Hepatocyte (in vitro differentiated cells): ENCODE measurements at regions not wholly inside any gene's neighbourhood (a gene's known extent, or its start where the extent isn't known, plus 50 kb on each side); places are given as distances from the start of the nearest gene placed in this dataset.

ENCODE experiments used
- DNase-seq: peaks from one replicate; pipeline ENCODE4 v3.0.0-alpha.2; 2016; ENCODE audit warnings: low spot score
- H2AFZ ChIP-seq: fragments of 200-600 bp; sonication (generic); 2 replicates; pipeline ENCODE4 v1.6.0; 2016; ENCODE audit warnings: antibody characterized with exemption, mild to moderate bottlenecking
- H3K27ac ChIP-seq: fragments of 200-600 bp; sonication (generic); 2 replicates; pipeline ENCODE4 v1.5.1; 2016; ENCODE audit warnings: mild to moderate bottlenecking
- H3K27me3 ChIP-seq: fragments of 200-600 bp; sonication (generic); 2 replicates; pipeline ENCODE4 v1.6.1; 2016
- H3K36me3 ChIP-seq: fragments of 200-600 bp; sonication (generic); replicated peaks from 2 replicates; pipeline ENCODE4 v1.5.1; 2016; ENCODE audit warnings: low read depth; ENCODE audit not compliant: insufficient read depth
- H3K4me1 ChIP-seq: fragments of 200-600 bp; sonication (generic); 2 replicates; pipeline ENCODE4 v1.5.1; 2016; ENCODE audit warnings: mild to moderate bottlenecking, moderate library complexity; ENCODE audit not compliant: insufficient read depth
- H3K4me2 ChIP-seq: fragments of 200-600 bp; sonication (generic); 2 replicates; pipeline ENCODE4 v1.6.0; 2016
- H3K4me3 ChIP-seq: fragments of 200-600 bp; sonication (generic); 2 replicates; pipeline ENCODE4 v1.5.1; 2016; ENCODE audit warnings: mild to moderate bottlenecking
- H3K79me2 ChIP-seq: fragments of 200-600 bp; sonication (generic); 2 replicates; pipeline ENCODE4 v1.6.0; 2017; ENCODE audit warnings: mild to moderate bottlenecking
- H3K9me2 ChIP-seq: fragments of 200-600 bp; sonication (generic); replicated peaks from 2 replicates; pipeline ENCODE4 v1.6.0; 2017; ENCODE audit warnings: mild to moderate bottlenecking; ENCODE audit not compliant: insufficient read depth
- H3K9me3 ChIP-seq: fragments of 200-600 bp; sonication (generic); 2 replicates; pipeline ENCODE4 v1.5.1; 2016; ENCODE audit warnings: low read depth, mild to moderate bottlenecking
- H4K20me1 ChIP-seq: fragments of 200-600 bp; sonication (generic); 2 replicates; pipeline ENCODE4 v1.6.0; 2016; ENCODE audit warnings: mild to moderate bottlenecking; ENCODE audit not compliant: insufficient read depth, poor library complexity, severe bottlenecking
- EZH2 ChIP-seq: fragments of 200-600 bp; sonication (generic); IDR thresholded peaks from 2 replicates; pipeline ENCODE4 v1.6.1; 2016; ENCODE audit warnings: antibody characterized with exemption, mild to moderate bottlenecking, borderline replicate concordance
- EZH2phosphoT487 ChIP-seq: fragments of 200-600 bp; sonication (generic); IDR thresholded peaks from one replicate; pipeline ENCODE4 v1.6.1; 2018; ENCODE audit warnings: antibody characterized with exemption, mild to moderate bottlenecking, low read depth, moderate library complexity; ENCODE audit not compliant: unreplicated experiment, severe bottlenecking
- WGBS: methylation state at CpG from one replicate; pipeline ENCODE4 v1.1.6; 2016; ENCODE audit warnings: low lambda C conversion rate; ENCODE audit errors: missing lambda C conversion rate; 5-methylcytosine and 5-hydroxymethylcytosine counted together
- TF ChIP-seq, protein P1 (sequence below): fragments of 200-600 bp; sonication (generic); IDR thresholded peaks from 2 replicates; pipeline ENCODE4 v1.5.1; 2016; ENCODE audit warnings: antibody characterized with exemption, mild to moderate bottlenecking; ENCODE audit not compliant: poor library complexity

DNA sequence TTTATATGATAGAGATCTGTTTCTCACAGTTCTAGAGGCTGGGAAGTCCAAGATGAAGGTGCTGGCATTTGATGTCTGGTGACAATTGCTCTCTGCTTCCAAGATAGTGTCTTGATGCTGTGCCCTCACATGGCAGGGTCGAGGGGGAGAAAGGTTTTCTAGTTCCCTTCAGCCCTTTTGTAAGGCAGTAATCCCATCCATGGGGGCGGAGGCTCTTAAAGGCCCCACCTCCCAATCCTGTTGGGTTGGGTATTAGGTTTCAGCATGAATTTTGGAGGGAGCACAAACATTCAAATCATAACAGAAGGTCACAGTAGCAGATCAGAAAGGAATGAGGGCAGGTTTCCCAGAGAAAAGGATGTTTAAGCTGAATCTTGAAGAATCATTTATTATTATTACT, 601.7 kb upstream of the ZNF717 start:
- no peaks in the 10 kb centered on the region for H3K27me3 ChIP-seq
- H3K27ac ChIP-seq, result no peak overlapping the region
- H3K9me3 ChIP-seq, result no peaks in the 10 kb centered on the region
- no peaks in the 10 kb centered on the region for H3K4me1 ChIP-seq
- TF ChIP-seq EZH2phosphoT487 (no peak), EZH2 (no peak)
- TF ChIP-seq, protein P1, sequence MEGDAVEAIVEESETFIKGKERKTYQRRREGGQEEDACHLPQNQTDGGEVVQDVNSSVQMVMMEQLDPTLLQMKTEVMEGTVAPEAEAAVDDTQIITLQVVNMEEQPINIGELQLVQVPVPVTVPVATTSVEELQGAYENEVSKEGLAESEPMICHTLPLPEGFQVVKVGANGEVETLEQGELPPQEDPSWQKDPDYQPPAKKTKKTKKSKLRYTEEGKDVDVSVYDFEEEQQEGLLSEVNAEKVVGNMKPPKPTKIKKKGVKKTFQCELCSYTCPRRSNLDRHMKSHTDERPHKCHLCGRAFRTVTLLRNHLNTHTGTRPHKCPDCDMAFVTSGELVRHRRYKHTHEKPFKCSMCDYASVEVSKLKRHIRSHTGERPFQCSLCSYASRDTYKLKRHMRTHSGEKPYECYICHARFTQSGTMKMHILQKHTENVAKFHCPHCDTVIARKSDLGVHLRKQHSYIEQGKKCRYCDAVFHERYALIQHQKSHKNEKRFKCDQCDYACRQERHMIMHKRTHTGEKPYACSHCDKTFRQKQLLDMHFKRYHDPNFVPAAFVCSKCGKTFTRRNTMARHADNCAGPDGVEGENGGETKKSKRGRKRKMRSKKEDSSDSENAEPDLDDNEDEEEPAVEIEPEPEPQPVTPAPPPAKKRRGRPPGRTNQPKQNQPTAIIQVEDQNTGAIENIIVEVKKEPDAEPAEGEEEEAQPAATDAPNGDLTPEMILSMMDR, result no peak
- H3K4me3 ChIP-seq, result no peak overlapping the region
- no peaks in the 10 kb centered on the region for H4K20me1 ChIP-seq
- no peak overlapping the region for H3K4me2 ChIP-seq
- 84% methylated on average over 2 of the region's 2 CpGs for WGBS
- H3K9me2 ChIP-seq, result no peaks in the 10 kb centered on the region
- no peak overlapping the region for H2AFZ ChIP-seq
- no peak for DNase-seq
- H3K79me2 ChIP-seq, result no peaks in the 10 kb centered on the region
- no peaks in the 10 kb centered on the region for H3K36me3 ChIP-seq

DNA sequence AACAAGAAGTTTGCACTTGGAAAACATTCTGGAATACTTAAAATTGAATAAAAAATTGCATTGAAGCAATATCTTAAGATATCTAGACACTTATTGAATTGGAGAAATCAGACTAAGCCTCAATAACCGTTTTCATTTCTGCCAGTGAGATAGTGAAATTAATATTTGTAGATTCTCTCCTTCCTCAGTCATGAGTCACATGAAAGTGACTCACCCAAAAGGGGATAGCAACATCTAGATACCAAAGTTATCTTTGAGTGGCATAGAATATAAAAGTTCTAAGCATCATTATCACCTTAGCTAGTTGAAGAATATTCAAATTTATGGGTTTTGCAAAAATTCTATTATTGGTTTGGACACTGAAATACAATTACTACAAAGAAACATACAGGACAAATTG, 614.8 kb upstream of the ZNF717 start:
- Histone ChIP-seq H3K4me3 (no peak overlapping the region), H4K20me1 (no peaks in the 10 kb centered on the region), H3K79me2 (no peaks in the 10 kb centered on the region), H3K27me3 (no peaks in the 10 kb centered on the region), H3K27ac (no peak overlapping the region), H3K9me2 (no peaks in the 10 kb centered on the region), H2AFZ (no peak overlapping the region), H3K9me3 (no peaks in the 10 kb centered on the region), H3K36me3 (no peaks in the 10 kb centered on the region), H3K4me1 (no peaks in the 10 kb centered on the region), H3K4me2 (no peak overlapping the region)
- TF ChIP-seq EZH2 (no peak), EZH2phosphoT487 (no peak)
- TF ChIP-seq, protein P1, result no peak
- no peak for DNase-seq
- 62% methylated on average over 1 of the region's 1 CpG for WGBS

DNA sequence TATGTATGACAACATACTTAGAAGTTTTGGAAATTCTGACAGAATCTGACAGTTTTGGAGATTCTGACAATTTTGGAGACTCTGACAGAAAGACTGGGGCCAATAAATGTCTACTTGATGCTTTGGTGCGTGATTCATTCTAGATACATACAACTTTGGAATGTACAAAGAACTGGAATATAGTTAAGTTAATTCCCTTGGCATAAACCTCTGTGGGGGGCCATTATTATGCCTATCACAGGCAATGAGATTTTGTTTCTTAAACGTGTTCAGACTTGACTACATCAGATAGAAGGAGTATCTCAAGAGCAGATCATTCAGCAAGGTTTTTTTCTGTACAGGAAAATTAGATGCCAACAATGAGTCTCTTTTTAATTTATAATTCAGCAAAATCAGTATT, 617.6 kb upstream of the ZNF717 start:
- H3K79me2 ChIP-seq, result no peaks in the 10 kb centered on the region
- DNase-seq, result no peak
- no peaks in the 10 kb centered on the region for H4K20me1 ChIP-seq
- no peak overlapping the region for H3K27ac ChIP-seq
- H3K9me3 ChIP-seq, result no peaks in the 10 kb centered on the region
- TF ChIP-seq EZH2phosphoT487, result no peak
- no peaks in the 10 kb centered on the region for H3K27me3 ChIP-seq
- no peak overlapping the region for H2AFZ ChIP-seq
- no peaks in the 10 kb centered on the region for H3K9me2 ChIP-seq
- H3K4me1 ChIP-seq, result no peaks in the 10 kb centered on the region
- H3K36me3 ChIP-seq, result no peaks in the 10 kb centered on the region
- WGBS, result 60% methylated on average over 2 of the region's 2 CpGs
- no peak overlapping the region for H3K4me2 ChIP-seq
- no peak overlapping the region for H3K4me3 ChIP-seq

DNA sequence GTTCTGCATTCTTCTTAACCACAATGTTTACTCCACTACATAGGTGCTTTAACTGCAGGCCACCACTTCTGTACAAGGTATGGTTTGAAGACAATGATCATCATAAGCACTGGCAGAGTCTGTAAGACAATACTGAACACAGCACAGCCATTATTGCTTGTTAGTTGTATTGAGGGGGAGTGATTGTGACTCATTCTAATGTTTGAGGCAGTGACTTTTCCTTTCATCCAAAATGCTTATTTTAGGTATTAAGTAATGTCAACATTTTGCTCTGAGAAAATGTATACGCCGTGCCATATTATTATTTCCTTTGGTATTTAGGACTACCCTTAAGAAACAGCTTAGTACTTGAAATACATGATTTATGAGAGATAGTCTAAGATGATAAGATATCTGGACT, 618.2 kb upstream of the ZNF717 start:
- no peaks in the 10 kb centered on the region for H3K9me2 ChIP-seq
- H3K4me3 ChIP-seq, result no peak overlapping the region
- H3K4me2 ChIP-seq, result no peak overlapping the region
- no peaks in the 10 kb centered on the region for H4K20me1 ChIP-seq
- no peak overlapping the region for H3K27ac ChIP-seq
- no peaks in the 10 kb centered on the region for H3K9me3 ChIP-seq
- no peaks in the 10 kb centered on the region for H3K36me3 ChIP-seq
- TF ChIP-seq EZH2 (no peak), EZH2phosphoT487 (no peak)
- TF ChIP-seq, protein P1, result no peak
- no peak overlapping the region for H2AFZ ChIP-seq
- WGBS, result 63% methylated on average over 2 of the region's 2 CpGs
- no peaks in the 10 kb centered on the region for H3K79me2 ChIP-seq
- no peaks in the 10 kb centered on the region for H3K27me3 ChIP-seq
- no peaks in the 10 kb centered on the region for H3K4me1 ChIP-seq
- DNase-seq, result no peak
